ENCODE measurements at regions not wholly inside any gene's neighbourhood (a gene's known extent, or its start where the extent isn't known, plus 50 kb on each side); places are given as distances from the start of the nearest gene placed in this dataset.

GRCh38 chr1:221381910-221382623 lies 359.8 kb downstream of the DUSP10 start:
- H3K4me3 ChIP-seq (ENCODE audit: low read depth, low read length), result no peak overlapping the region
- no peak for TF ChIP-seq CTCF (IDR thresholded peaks at IDR 0.05; ENCODE audit: low read depth, low read length)

GRCh38 chr1:221392453-221392852 lies 349.4 kb downstream of the DUSP10 start:
- TF ChIP-seq CTCF (IDR thresholded peaks at IDR 0.05; ENCODE audit: low read depth, low read length), result no peak
- H3K4me3 ChIP-seq (ENCODE audit: low read depth, low read length), result no peak overlapping the region

GRCh38 chr1:221394011-221394544 lies 347.8 kb downstream of the DUSP10 start:
- H3K4me3 ChIP-seq (ENCODE audit: low read depth, low read length), result no peak overlapping the region
- TF ChIP-seq CTCF (IDR thresholded peaks at IDR 0.05; ENCODE audit: low read depth, low read length), result no peak

- no peak for TF ChIP-seq CTCF (IDR thresholded peaks at IDR 0.05; ENCODE audit: low read depth, low read length)
- H3K4me3 ChIP-seq (ENCODE audit: low read depth, low read length), result no peak overlapping the region
Measured at GRCh38 chr1:221396526-221396925, 345.4 kb downstream of the DUSP10 start.

- H3K4me3 ChIP-seq (ENCODE audit: low read depth, low read length), result no peak overlapping the region
- no peak for TF ChIP-seq CTCF (IDR thresholded peaks at IDR 0.05; ENCODE audit: low read depth, low read length)
Measured at GRCh38 chr1:221397141-221397540, 344.7 kb downstream of the DUSP10 start.

GRCh38 chr1:221397606-221398005 lies 344.3 kb downstream of the DUSP10 start:
- no peak overlapping the region for H3K4me3 ChIP-seq (ENCODE audit: low read depth, low read length)
- TF ChIP-seq CTCF (IDR thresholded peaks at IDR 0.05; ENCODE audit: low read depth, low read length), result no peak

- TF ChIP-seq CTCF (IDR thresholded peaks at IDR 0.05; ENCODE audit: low read depth, low read length), result no peak
- H3K4me3 ChIP-seq (ENCODE audit: low read depth, low read length), result no peak overlapping the region
Measured at GRCh38 chr1:221405146-221405545, 336.7 kb downstream of the DUSP10 start.
